Nephron progenitor cell (in vitro differentiated cells): ENCODE measurements at regions not wholly inside any gene's neighbourhood (a gene's known extent, or its start where the extent isn't known, plus 50 kb on each side); places are given as distances from the start of the nearest gene placed in this dataset.

ENCODE experiments used
- DNase-seq: peaks from one replicate; pipeline ENCODE4 v3.0.0; 2021
- H3K27ac Mint-ChIP-seq: 2 replicates; pipeline ENCODE4 v1.8.0; 2021; ENCODE audit warnings: mild to moderate bottlenecking, moderate library complexity, mixed read lengths
- H3K27me3 Mint-ChIP-seq: 2 replicates; pipeline ENCODE4 v1.8.0; 2021; ENCODE audit warnings: mild to moderate bottlenecking, low read depth, mixed read lengths; ENCODE audit not compliant: poor library complexity
- H3K36me3 Mint-ChIP-seq: 2 replicates; pipeline ENCODE4 v1.8.0; 2021; ENCODE audit warnings: low read depth, mixed read lengths
- H3K4me1 Mint-ChIP-seq: 2 replicates; pipeline ENCODE4 v1.8.0; 2021; ENCODE audit warnings: mixed read lengths
- H3K4me3 Mint-ChIP-seq: 2 replicates; pipeline ENCODE4 v1.8.0; 2021; ENCODE audit warnings: mild to moderate bottlenecking, moderate library complexity, mixed read lengths
- H3K9me3 Mint-ChIP-seq: 2 replicates; pipeline ENCODE4 v1.8.0; 2021; ENCODE audit warnings: mild to moderate bottlenecking, moderate library complexity, mixed read lengths
- CTCF ChIP-seq: fragments of 200-600 bp; sonication (generic); IDR thresholded peaks from 2 replicates; pipeline ENCODE4 v1.5.0; 2021; ENCODE audit warnings: antibody characterized with exemption

- H3K36me3 Mint-ChIP-seq, result peaks cover 8% of the 10 kb centered on the region
- peaks cover 15% of the 10 kb centered on the region for H3K4me1 Mint-ChIP-seq
- peak overlapping the region; percentile 78 for H3K27ac Mint-ChIP-seq
- DNase-seq, result no peak
- no peaks in the 10 kb centered on the region for H3K27me3 Mint-ChIP-seq
- no peak for TF ChIP-seq CTCF
- H3K4me3 Mint-ChIP-seq, result no peak overlapping the region
- peaks cover 40% of the 10 kb centered on the region for H3K9me3 Mint-ChIP-seq
These were observed 341.3 kb upstream of the CFAP20DC start for GRCh38 chr3:59391131-59391530.

GRCh38 chr3:59388555-59389270 is 338.9 kb upstream of the CFAP20DC start:
- DNase-seq, result no peak
- peaks cover 20% of the 10 kb centered on the region for H3K9me3 Mint-ChIP-seq
- no peak overlapping the region for H3K27ac Mint-ChIP-seq
- no peak for TF ChIP-seq CTCF
- peaks cover 14% of the 10 kb centered on the region for H3K4me1 Mint-ChIP-seq
- H3K4me3 Mint-ChIP-seq, result no peak overlapping the region
- no peaks in the 10 kb centered on the region for H3K27me3 Mint-ChIP-seq
- H3K36me3 Mint-ChIP-seq, result no peaks in the 10 kb centered on the region

GRCh38 chr3:59386165-59386564 is 336.3 kb upstream of the CFAP20DC start:
- no peak overlapping the region for H3K4me3 Mint-ChIP-seq
- H3K4me1 Mint-ChIP-seq, result no peaks in the 10 kb centered on the region
- no peak overlapping the region for H3K27ac Mint-ChIP-seq
- DNase-seq, result no peak
- H3K27me3 Mint-ChIP-seq, result no peaks in the 10 kb centered on the region
- no peak for TF ChIP-seq CTCF
- peaks cover 7% of the 10 kb centered on the region for H3K9me3 Mint-ChIP-seq
- H3K36me3 Mint-ChIP-seq, result no peaks in the 10 kb centered on the region

- TF ChIP-seq CTCF, result no peak
- no peak for DNase-seq
- no peak overlapping the region for H3K27ac Mint-ChIP-seq
- peaks cover 4% of the 10 kb centered on the region for H3K9me3 Mint-ChIP-seq
- H3K27me3 Mint-ChIP-seq, result no peaks in the 10 kb centered on the region
- no peak overlapping the region for H3K4me3 Mint-ChIP-seq
- no peaks in the 10 kb centered on the region for H3K4me1 Mint-ChIP-seq
- no peaks in the 10 kb centered on the region for H3K36me3 Mint-ChIP-seq
These were observed 335.7 kb upstream of the CFAP20DC start for GRCh38 chr3:59385547-59385946.

GRCh38 chr3:59381282-59381681 is 331.5 kb upstream of the CFAP20DC start:
- no peak for DNase-seq
- no peak for TF ChIP-seq CTCF
- H3K9me3 Mint-ChIP-seq, result no peaks in the 10 kb centered on the region
- no peak overlapping the region for H3K4me3 Mint-ChIP-seq
- no peaks in the 10 kb centered on the region for H3K4me1 Mint-ChIP-seq
- H3K27me3 Mint-ChIP-seq, result peaks cover 6% of the 10 kb centered on the region
- H3K36me3 Mint-ChIP-seq, result no peaks in the 10 kb centered on the region
- H3K27ac Mint-ChIP-seq, result no peak overlapping the region

GRCh38 chr3:59380146-59380545 is 330.3 kb upstream of the CFAP20DC start:
- no peak for DNase-seq
- H3K9me3 Mint-ChIP-seq, result no peaks in the 10 kb centered on the region
- H3K4me1 Mint-ChIP-seq, result no peaks in the 10 kb centered on the region
- H3K36me3 Mint-ChIP-seq, result no peaks in the 10 kb centered on the region
- no peak overlapping the region for H3K27ac Mint-ChIP-seq
- no peak overlapping the region for H3K4me3 Mint-ChIP-seq
- no peak for TF ChIP-seq CTCF
- H3K27me3 Mint-ChIP-seq, result peaks cover 6% of the 10 kb centered on the region
